ENCODE measurements at regions not wholly inside any gene's neighbourhood (a gene's known extent, or its start where the extent isn't known, plus 50 kb on each side); places are given as distances from the start of the nearest gene placed in this dataset.

- no peak overlapping the region for H3K4me3 ChIP-seq
- no peaks in the 10 kb centered on the region for H3K9me3 ChIP-seq
- H3K4me1 ChIP-seq: peaks cover 10 to 15% (median 11%) of the 10 kb centered on the region in 4 donors
- H3K27ac ChIP-seq: no peak overlapping the region
- TF ChIP-seq POLR2A (IDR thresholded peaks at IDR 0.05) (no peak), POLR2AphosphoS5 (IDR thresholded peaks at IDR 0.05) (no peak), EP300 (IDR thresholded peaks at IDR 0.05) (no peak), CTCF (IDR thresholded peaks at IDR 0.05) (no peak)
- DNase-seq (no peak), ATAC-seq (ENCODE audit: low FRiP score in 2 of 2) (no peak)
- no peaks in the 10 kb centered on the region for H3K27me3 ChIP-seq
- WGBS, 2 donors: 89 to 91% methylated on average over 4 of the region's 4 CpGs
- H3K36me3 ChIP-seq: no peaks in the 10 kb centered on the region
Measured at GRCh38 chr20:4088766-4089165, 59.9 kb upstream of the SMOX start.

- Histone ChIP-seq H3K4me1 (peaks cover 15 to 19% (median 18%) of the 10 kb centered on the region in 4 donors), H3K36me3 (no peaks in the 10 kb centered on the region), H3K27ac (no peak overlapping the region), H3K9me3 (no peaks in the 10 kb centered on the region), H3K4me3 (no peak overlapping the region), H3K27me3 (no peaks in the 10 kb centered on the region)
- DNase-seq: no peak
- ATAC-seq (ENCODE audit: low FRiP score in 2 of 2): no peak
- WGBS, 2 donors: 89 to 92% methylated on average over 4 of the region's 4 CpGs
- TF ChIP-seq EP300 (IDR thresholded peaks at IDR 0.05): no peak
- TF ChIP-seq POLR2A (IDR thresholded peaks at IDR 0.05): no peak
- TF ChIP-seq CTCF (IDR thresholded peaks at IDR 0.05): no peak
- no peak for TF ChIP-seq POLR2AphosphoS5 (IDR thresholded peaks at IDR 0.05)
Measured at GRCh38 chr20:4087923-4088322, 60.7 kb upstream of the SMOX start.

GRCh38 chr20:4086771-4087687 lies 61.6 kb upstream of the SMOX start:
- Histone ChIP-seq H3K9me3 (no peaks in the 10 kb centered on the region), H3K27me3 (no peaks in the 10 kb centered on the region), H3K4me1 (peaks cover 15 to 27% (median 22%) of the 10 kb centered on the region in 4 donors), H3K27ac (peak overlapping the region in 1 of 4 donors; percentile 83), H3K36me3 (no peaks in the 10 kb centered on the region), H3K4me3 (no peak overlapping the region)
- DNase-seq (no peak), ATAC-seq (ENCODE audit: low FRiP score in 2 of 2) (no peak)
- TF ChIP-seq POLR2AphosphoS5 (IDR thresholded peaks at IDR 0.05) (no peak), EP300 (IDR thresholded peaks at IDR 0.05) (no peak), CTCF (IDR thresholded peaks at IDR 0.05) (no peak), POLR2A (IDR thresholded peaks at IDR 0.05) (no peak)
- 82 to 84% methylated on average over 13 of the region's 13 CpGs for WGBS, 2 donors

GRCh38 chr20:4084721-4085120 lies 63.9 kb upstream of the SMOX start:
- Histone ChIP-seq H3K27ac (no peak overlapping the region), H3K4me3 (no peak overlapping the region), H3K9me3 (no peaks in the 10 kb centered on the region), H3K4me1 (peaks cover 15 to 22% (median 20%) of the 10 kb centered on the region in 4 donors), H3K27me3 (no peaks in the 10 kb centered on the region), H3K36me3 (no peaks in the 10 kb centered on the region)
- TF ChIP-seq CTCF (IDR thresholded peaks at IDR 0.05) (no peak), POLR2A (IDR thresholded peaks at IDR 0.05) (no peak), EP300 (IDR thresholded peaks at IDR 0.05) (no peak), POLR2AphosphoS5 (IDR thresholded peaks at IDR 0.05) (no peak)
- WGBS, 2 donors: 63 to 89% methylated on average over 4 of the region's 4 CpGs
- DNase-seq: no peak
- ATAC-seq (ENCODE audit: low FRiP score in 2 of 2): no peak

All from upper lobe of left lung (tissue), 6 donors.